Stimulated activated CD8-positive, alpha-beta memory T cell treated with anti-CD3 and anti-CD28 coated beads, Interleukin-12 subunit alpha, Interleukin-12 subunit beta, amount 100 ng/mL, for 4 hours (primary cell): ENCODE measurements at regions not wholly inside any gene's neighbourhood (a gene's known extent, or its start where the extent isn't known, plus 50 kb on each side); places are given as distances from the start of the nearest gene placed in this dataset.
"Not testable (repeated sequence)": the region's sequence is repeated elsewhere in the genome, so short reads cannot be mapped to it uniquely, and the experiment has no call there.

Experiments used
- DNase-seq: peaks from one replicate; pipeline ENCODE4 v3.0.0-alpha.2; 2020; ENCODE audit warnings: low read depth

- DNase-seq, result no peak
Measured at GRCh38 chr14:106488291-106488690, 961.9 kb downstream of the TMEM121 start.

- no peak for DNase-seq
Measured at GRCh38 chr14:106489112-106489881, 962.9 kb downstream of the TMEM121 start.

DNA sequence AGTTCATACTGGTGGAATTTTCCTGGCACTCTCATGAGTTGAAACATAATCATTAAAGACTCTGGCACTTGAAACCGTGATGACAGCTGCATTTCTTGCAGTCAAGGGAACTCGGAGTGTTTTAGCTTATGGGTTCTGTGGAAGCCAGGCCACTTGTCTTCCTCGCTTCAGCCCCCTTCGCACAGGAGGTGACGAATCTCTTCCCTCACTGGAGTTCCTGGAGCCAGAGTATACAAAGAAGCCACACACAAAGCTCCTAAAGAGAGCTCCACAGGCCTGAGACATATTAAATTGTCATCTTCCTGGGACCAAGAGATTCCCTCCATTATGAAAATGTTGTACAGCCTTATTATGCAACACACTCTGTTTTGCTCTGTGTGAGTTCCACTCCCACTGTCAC is 964.1 kb downstream of the TMEM121 start:
- DNase-seq, result no peak

DNA sequence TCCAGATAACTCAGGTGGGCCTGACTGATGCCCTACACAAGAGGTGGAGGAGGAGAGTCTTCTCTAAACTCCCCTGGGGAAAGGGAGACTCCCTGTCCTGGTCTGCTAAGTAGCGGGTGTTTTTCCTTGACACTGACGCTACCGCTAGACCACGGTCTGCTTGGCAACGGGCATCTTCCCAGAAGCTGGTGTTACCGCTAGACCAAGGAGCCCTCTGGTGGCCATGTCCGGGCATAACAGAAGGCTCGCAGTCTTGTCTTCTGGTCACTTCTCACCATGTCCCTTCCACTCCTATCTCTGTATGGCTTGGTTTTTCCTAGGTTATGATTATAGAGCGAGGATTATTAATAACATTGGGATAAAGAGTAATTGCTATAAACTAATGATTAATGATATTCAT is 965.5 kb downstream of the TMEM121 start:
- DNase-seq, result no peak

DNA sequence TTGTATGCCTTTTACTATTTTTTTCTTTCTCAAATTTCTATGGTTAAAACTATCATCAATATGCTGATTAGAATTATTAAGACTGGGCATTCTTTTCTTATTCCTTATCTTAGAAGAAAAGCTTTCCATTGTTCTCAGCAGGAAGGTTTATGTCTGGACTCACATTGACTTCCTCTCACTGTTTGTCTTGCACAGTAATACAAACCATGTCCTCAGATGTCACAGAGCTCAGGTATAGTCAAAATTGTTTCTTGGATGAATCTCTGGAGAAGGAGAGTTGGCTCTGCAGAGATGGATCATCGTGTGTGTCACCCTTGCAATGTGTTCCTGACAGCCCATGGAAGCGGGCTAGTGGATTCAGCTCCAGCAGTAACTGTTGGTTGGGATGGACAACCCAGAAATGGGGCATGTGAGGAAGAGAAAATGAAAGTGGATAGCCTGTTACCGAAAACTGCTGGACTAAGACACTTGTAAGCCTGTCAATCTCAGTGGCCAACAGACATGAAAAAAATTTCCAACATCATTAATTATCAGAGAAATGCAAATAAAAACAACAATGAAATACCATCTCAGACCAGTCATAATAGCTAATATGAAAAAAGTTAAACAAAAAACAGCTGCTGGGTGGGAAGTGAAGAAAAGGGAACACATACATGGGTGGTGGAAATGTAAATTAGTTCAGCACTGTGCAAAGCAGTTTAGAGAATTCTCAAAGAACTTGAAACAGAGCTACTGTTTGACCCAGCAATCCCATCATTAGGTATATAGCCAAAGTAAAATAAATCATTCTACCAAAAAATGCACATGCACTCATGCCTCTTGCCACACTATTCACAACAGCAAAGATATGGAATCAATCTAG is 967.8 kb downstream of the TMEM121 start:
- no peak for DNase-seq

- no peak for DNase-seq
Measured at GRCh38 chr14:106500571-106500970, 974.2 kb downstream of the TMEM121 start.

GRCh38 chr14:106501898-106502297 is 975.5 kb downstream of the TMEM121 start:
- no peak for DNase-seq

DNA sequence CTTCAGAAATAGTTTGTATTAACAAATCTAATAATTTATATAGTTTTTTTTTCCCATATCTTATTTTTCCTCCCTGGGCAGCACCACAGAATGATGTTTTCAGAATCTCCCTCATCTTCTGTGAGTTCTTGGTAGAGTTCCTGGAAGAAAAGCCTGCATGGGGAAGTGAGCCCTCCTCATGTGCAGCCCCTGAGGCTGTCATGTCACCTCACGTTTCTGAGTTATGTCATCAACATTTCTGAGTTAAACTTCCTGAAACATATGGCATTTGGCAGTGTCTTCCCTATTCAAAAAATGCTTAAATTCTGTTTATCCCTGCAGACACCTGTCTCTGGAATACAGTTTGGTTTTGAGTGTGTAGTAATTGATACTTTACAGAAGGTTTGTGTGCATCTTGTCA is 979.0 kb downstream of the TMEM121 start:
- no peak for DNase-seq

DNA sequence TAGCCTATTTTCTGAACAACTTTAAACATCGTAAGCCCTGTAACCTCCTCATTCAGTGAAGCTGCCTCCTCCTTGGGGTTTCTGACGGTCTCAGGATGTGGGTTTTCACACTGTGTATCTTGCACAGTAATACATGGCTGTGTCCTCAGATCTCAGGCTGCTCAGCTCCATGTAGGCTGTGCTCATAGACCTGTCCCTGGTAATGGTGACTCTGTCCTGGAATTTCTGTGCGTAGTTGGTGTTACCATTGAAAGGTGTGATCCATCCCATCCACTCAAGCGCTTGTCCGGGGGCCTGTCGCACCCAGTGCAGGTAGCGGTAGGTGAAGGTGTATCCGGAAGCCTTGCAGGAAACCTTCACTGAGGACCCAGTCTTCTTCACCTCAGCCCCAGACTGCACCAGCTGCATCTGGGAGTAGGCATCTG is 980.5 kb downstream of the TMEM121 start:
- DNase-seq, result no peak

DNA sequence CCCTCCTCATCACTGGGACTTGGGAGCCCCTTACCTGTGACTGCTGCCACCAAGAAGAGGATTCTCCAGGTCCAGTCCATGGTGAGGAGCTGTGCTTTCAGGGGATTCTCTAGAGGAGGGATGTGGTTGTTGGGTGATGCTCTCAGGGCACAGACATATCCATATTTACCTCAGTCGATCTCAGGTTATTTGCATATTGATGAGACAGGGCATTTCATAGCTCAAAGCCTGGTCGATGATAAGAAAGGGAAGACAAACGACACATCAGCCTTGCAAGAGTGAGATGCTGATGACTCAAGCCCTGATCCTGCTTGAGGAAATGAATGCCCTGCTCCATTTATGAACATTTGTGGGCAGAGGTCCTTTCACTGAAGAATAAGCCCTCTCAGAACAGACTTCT is 981.0 kb downstream of the TMEM121 start:
- DNase-seq, result no peak

GRCh38 chr14:106508216-106508615 is 981.8 kb downstream of the TMEM121 start:
- DNase-seq, result no peak

DNA sequence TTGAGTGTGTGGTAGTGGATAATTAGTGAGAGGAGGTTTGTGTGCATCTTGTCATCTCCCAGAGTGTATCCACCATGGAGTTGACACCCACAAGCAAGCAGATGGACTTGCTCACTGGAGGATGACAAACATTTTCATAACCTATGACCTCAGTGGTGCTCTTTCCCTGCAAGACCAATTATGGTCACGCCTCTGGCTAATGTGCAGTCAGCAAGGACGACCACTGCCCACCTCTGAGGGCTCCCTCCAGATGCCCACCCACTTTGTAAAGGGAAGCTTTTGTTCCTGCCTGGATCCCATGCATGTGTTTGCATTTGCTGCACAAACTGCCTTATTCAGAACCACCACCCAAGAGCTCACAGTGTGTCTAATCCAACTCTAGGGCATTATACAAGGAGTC is 982.8 kb downstream of the TMEM121 start:
- DNase-seq, result no peak

- no peak for DNase-seq
Measured at GRCh38 chr14:106509807-106510206, 983.4 kb downstream of the TMEM121 start.

DNA sequence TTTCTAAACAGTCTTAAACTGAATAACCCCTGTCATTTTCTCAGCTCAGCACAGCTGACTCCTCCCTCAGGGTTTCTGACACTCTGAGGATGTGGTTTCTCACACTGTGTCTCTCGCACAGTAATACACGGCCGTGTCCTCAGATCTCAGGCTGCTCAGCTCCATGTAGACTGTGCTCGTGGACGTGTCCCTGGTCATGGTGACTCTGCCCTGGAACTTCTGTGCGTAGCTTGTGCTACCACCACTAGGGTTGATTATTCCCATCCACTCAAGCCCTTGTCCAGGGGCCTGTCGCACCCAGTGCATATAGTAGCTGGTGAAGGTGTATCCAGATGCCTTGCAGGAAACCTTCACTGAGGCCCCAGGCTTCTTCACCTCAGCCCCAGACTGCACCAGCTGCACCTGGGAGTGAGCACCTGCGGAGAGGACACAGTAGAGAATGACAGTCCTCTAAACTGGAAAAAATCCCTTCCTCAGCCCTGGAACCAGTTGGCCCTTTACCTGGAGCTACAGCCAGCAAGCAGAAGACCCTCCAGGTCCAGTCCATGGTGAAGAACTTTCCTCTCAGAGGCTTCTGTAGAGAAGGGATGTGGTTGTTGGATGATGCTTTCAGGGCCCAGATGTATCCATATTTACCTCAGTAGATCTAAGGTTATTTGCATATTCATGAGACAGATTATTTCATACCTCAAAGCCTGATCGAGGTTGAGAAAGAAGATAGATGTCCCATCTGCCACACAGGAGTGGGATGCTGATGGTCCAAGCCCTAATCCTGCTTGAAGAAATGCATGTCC is 984.8 kb downstream of the TMEM121 start:
- DNase-seq, result peak; percentile 28

DNA sequence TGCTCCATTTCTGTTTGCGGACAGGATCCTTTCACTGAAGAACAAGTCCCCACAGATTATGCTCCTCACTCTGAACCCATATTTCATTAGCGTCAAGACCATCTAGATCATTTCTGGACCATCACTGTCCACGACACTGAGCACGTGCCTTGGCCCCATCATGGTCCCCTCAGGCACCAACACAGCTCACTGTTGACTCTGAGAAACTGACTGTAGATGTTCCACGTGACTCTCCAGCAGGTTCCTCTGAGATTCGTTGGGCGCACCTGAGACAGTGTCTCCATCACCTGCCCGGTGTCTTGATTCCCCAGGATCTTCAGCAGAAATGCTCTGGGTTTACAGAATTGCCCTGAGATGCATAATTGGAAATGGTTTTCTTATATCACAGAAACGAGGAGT is 985.4 kb downstream of the TMEM121 start:
- DNase-seq, result no peak

GRCh38 chr14:106513302-106513701 is 986.9 kb downstream of the TMEM121 start:
- no peak for DNase-seq

GRCh38 chr14:106518054-106518943 is 991.9 kb downstream of the TMEM121 start:
- DNase-seq, result peak; percentile 50

DNA sequence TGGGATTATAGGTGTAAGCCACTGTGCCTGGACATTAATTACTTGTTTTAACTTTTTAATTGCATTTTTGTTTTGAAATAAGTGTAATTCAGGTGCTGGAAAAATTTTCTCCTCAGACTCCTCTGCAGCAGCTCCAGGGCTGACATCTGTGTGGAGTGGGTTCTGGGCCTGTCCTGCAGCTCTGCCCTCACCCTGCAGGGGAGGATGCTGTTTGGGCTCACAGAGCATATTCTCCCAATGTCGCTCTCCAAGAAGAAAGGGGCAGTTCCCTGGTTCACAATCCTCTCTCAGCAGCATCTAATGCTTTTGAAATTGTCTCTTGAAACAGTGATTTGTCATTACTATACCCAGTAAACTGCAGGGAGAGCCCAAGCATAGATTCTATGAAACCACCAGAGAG is 995.7 kb downstream of the TMEM121 start:
- DNase-seq, result not testable (repeated sequence)

- no peak for DNase-seq
Measured at GRCh38 chr14:106522990-106523389, 996.6 kb downstream of the TMEM121 start.

- no peak for DNase-seq
Measured at GRCh38 chr14:106528717-106529116, 1002.3 kb downstream of the TMEM121 start.

- no peak for DNase-seq
Measured at GRCh38 chr14:106530031-106530422, 1003.6 kb downstream of the TMEM121 start.
